Sigmoid colon (tissue), 4 donors: ENCODE measurements at regions not wholly inside any gene's neighbourhood (a gene's known extent, or its start where the extent isn't known, plus 50 kb on each side); places are given as distances from the start of the nearest gene placed in this dataset.

Experiments used
- CTCF ChIP-seq, 4 experiments: fragments of 450-650 bp in 3 of 4; fragments of 200-600 bp in 1 of 4; IDR thresholded peaks; one replicate each; pipeline ENCODE4 v1.5.1; 2016 to 2019; ENCODE audit warnings: antibody characterized with exemption in 4 of 4, mild to moderate bottlenecking in 3 of 4, moderate library complexity in 2 of 4
- POLR2A ChIP-seq, 2 donors: fragments of 450-650 bp; IDR thresholded peaks; one replicate each; pipeline ENCODE4 v1.6.1; 2016; ENCODE audit warnings: antibody characterized with exemption in 2 of 2, mild to moderate bottlenecking in 2 of 2, moderate library complexity in 2 of 2
- POLR2AphosphoS5 ChIP-seq, 4 donors: sonication (generic); formaldehyde crosslinking; IDR thresholded peaks; one replicate each; pipeline ENCODE4 v1.6.1; 2017; ENCODE audit warnings: antibody characterized with exemption in 4 of 4

GRCh38 chr9:115923903-115924668, 229.5 kb upstream of the PAPPA start:
- no peak for TF ChIP-seq POLR2A (IDR thresholded peaks at IDR 0.05)
- TF ChIP-seq CTCF (IDR thresholded peaks at IDR 0.05), result no peak
- TF ChIP-seq POLR2AphosphoS5 (IDR thresholded peaks at IDR 0.05), result no peak
